Endothelial cell of umbilical vein (primary cell): ENCODE measurements at regions not wholly inside any gene's neighbourhood (a gene's known extent, or its start where the extent isn't known, plus 50 kb on each side); places are given as distances from the start of the nearest gene placed in this dataset.

Experiments used
- BruUV-seq: library from RNA; stranded (reverse); fragments of 400-500 nt; replicated peaks from 2 replicates; lab custom pipeline; 2021; lab: Mats Ljungman, UMichigan
- CTCF ChIA-PET: fragments of 300-600, 350-600 bp; sonication (Branson Sonifier 250); formaldehyde crosslinking; loops from one replicate; lab custom pipeline; 2021; ENCODE audit warnings: antibody characterized with exemption, inconsistent platforms; lab: Charles Lee
- POLR2A ChIA-PET: fragments of 300-600, 350-600 bp; sonication (Branson Sonifier 250); formaldehyde crosslinking; loops from one replicate; lab custom pipeline; 2021; ENCODE audit warnings: antibody characterized with exemption, inconsistent platforms; lab: Charles Lee
- DNase-seq: peaks from one replicate; pipeline ENCODE4 v3.0.0-alpha.2; 2011; ENCODE audit warnings: low read depth, low spot score
- FAIRE-seq: peaks from 2 replicates; lab custom pipeline; 2011; peaks lifted over from hg19 to GRCh38; lab: Jason Lieb, UNC
- H2AFZ ChIP-seq: 2 replicates; pipeline ENCODE4 v1.6.0; 2012; ENCODE audit warnings: low read depth, low read length, control low read depth, inconsistent platforms
- H3K27ac ChIP-seq: 2 replicates; pipeline ENCODE4 v1.5.1; 2011; ENCODE audit warnings: low read depth, mild to moderate bottlenecking, control low read depth, low read length, moderate library complexity; ENCODE audit not compliant: insufficient read depth
- H3K27me3 ChIP-seq, 2 experiments: 2 replicates each; pipeline versions ENCODE4 v1.6.0 to v1.6.1; 2011; ENCODE audit warnings: low read length in 2 of 2, mixed read lengths in 1 of 2; ENCODE audit not compliant: control insufficient read depth in 2 of 2, insufficient read depth in 2 of 2
- H3K36me3 ChIP-seq, 2 experiments: 2 replicates in 1 of 2; 3 replicates in 1 of 2; pipeline ENCODE4 v1.5.1; 2011; ENCODE audit warnings: low read length in 2 of 2, mild to moderate bottlenecking in 1 of 2, moderate library complexity in 1 of 2; ENCODE audit not compliant: control insufficient read depth in 2 of 2, insufficient read depth in 2 of 2; ENCODE audit errors: extremely low read depth in 1 of 2
- H3K4me1 ChIP-seq: 3 replicates; pipeline ENCODE4 v1.5.1; 2011; ENCODE audit warnings: mild to moderate bottlenecking, low read length; ENCODE audit not compliant: control insufficient read depth, insufficient read depth; ENCODE audit errors: extremely low read depth
- H3K4me2 ChIP-seq: 2 replicates; pipeline ENCODE4 v1.6.1; 2011; ENCODE audit warnings: low read length, control low read depth, mixed read lengths; ENCODE audit not compliant: insufficient read depth
- H3K4me3 ChIP-seq, 3 experiments: fragments of 200-600 bp in 1 of 3; sonication (generic), shearing (Covaris generic) in 1 of 3; replicated peaks in 1 of 3; 2 replicates each; pipeline ENCODE4 v1.5.1; 2011 to 2016; ENCODE audit warnings: control low read depth in 3 of 3, low read length in 3 of 3, mild to moderate bottlenecking in 2 of 3, inconsistent platforms in 1 of 3, low read depth in 1 of 3, moderate library complexity in 1 of 3; ENCODE audit not compliant: insufficient read depth in 1 of 3
- H3K79me2 ChIP-seq: 2 replicates; pipeline ENCODE4 v1.6.0; 2012; ENCODE audit warnings: low read length, inconsistent platforms; ENCODE audit not compliant: control insufficient read depth, insufficient read depth
- H3K9ac ChIP-seq: replicated peaks from 2 replicates; pipeline ENCODE3; 2011; ENCODE audit warnings: low read length, control low read depth; ENCODE audit not compliant: insufficient read depth; ENCODE audit errors: extremely low read depth
- H3K9me1 ChIP-seq: replicated peaks from 3 replicates; pipeline ENCODE4 v1.6.0; 2011; ENCODE audit warnings: mild to moderate bottlenecking, low read length; ENCODE audit not compliant: control insufficient read depth, insufficient read depth; ENCODE audit errors: extremely low read depth
- H3K9me3 ChIP-seq: replicated peaks from 2 replicates; pipeline ENCODE4 v1.5.1; 2012; ENCODE audit warnings: low read length, inconsistent platforms; ENCODE audit not compliant: control insufficient read depth, insufficient read depth
- H4K20me1 ChIP-seq: replicated peaks from 2 replicates; pipeline ENCODE3; 2011; ENCODE audit warnings: mild to moderate bottlenecking, low read length; ENCODE audit not compliant: control insufficient read depth, insufficient read depth; ENCODE audit errors: extremely low read depth
- EZH2 ChIP-seq: IDR thresholded peaks from 2 replicates; pipeline ENCODE4 v1.6.1; 2012; ENCODE audit warnings: borderline replicate concordance, low read depth, mild to moderate bottlenecking, moderate library complexity, low read length, inconsistent platforms; ENCODE audit not compliant: severe bottlenecking
- FOS ChIP-seq: IDR thresholded peaks from 2 replicates; pipeline ENCODE4 v1.6.1; 2011; ENCODE audit warnings: mild to moderate bottlenecking, low read length, moderate library complexity, borderline replicate concordance; ENCODE audit not compliant: insufficient read depth
- GATA2 ChIP-seq: IDR thresholded peaks from 2 replicates; pipeline ENCODE4 v1.7.0; 2011; ENCODE audit warnings: low read depth, mild to moderate bottlenecking, moderate library complexity, mixed read lengths, low read length; ENCODE audit not compliant: insufficient read length, insufficient read depth
- JUN ChIP-seq: IDR thresholded peaks from 2 replicates; pipeline ENCODE4 v1.6.1; 2011; ENCODE audit warnings: borderline replicate concordance, low read depth; ENCODE audit not compliant: insufficient read length, insufficient read depth
- MYC ChIP-seq: IDR thresholded peaks from one replicate; pipeline ENCODE4 v1.6.1; 2011; ENCODE audit warnings: mild to moderate bottlenecking, low read depth, low read length
- POLR2A ChIP-seq: IDR thresholded peaks from 2 replicates; pipeline ENCODE4 v1.6.1; 2012; ENCODE audit warnings: low read depth, mild to moderate bottlenecking, control low read depth, low read length
- POLR2AphosphoS5 ChIP-seq: IDR thresholded peaks from 2 replicates; pipeline ENCODE4 v1.6.1; 2012; ENCODE audit warnings: low read depth, mild to moderate bottlenecking, control low read depth, low read length, moderate library complexity; ENCODE audit not compliant: insufficient read depth
- dilution Hi-C: fragments of 300-500 bp; cut with MboI; formaldehyde crosslinking; loops from one replicate; pipeline ENCODE4 v1.15.0; 2019; ENCODE audit warnings: low sequenced_read_pairs; ENCODE audit not compliant: extremely low pct_ligation_motif_present
- intact Hi-C: fragments of 100-400 bp; cut with micrococcal nuclease; formaldehyde crosslinking; loops from one replicate; pipeline ENCODE4 v1.10.0; 2022
- TF ChIP-seq, protein P1 (sequence below): IDR thresholded peaks from 2 replicates; pipeline ENCODE4 v1.6.1; 2011; ENCODE audit not compliant: insufficient read depth, insufficient read length
- TF ChIP-seq, protein P2 (sequence below), 2 donors: IDR thresholded peaks; 1 replicate in 1 of 2; 2 replicates in 1 of 2; pipeline ENCODE4 v1.5.1; 2011; ENCODE audit warnings: low read length in 2 of 2, mild to moderate bottlenecking in 2 of 2, moderate library complexity in 2 of 2, control low read depth in 1 of 2, inconsistent platforms in 1 of 2, low read depth in 1 of 2; ENCODE audit not compliant: insufficient read depth in 1 of 2; ENCODE audit errors: extremely low read depth in 1 of 2

DNA sequence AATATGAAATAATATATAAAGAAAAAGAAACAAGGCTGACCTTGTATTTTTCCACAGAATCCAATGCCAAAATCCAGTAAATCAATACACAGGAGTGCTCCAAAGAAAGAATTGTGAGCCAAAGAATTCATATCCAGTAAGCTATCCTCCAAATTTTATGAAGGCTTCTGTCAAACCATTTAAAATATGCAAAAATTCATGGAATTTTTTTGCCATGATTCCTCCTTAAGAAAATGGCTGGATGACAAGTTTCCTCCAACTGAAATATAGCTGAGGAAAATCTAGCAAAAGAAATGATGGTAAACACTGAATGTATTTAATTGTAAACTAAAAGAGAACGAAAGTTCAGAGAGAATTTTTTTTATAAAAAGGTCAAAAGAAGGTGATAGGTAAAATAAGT lies 290.3 kb downstream of the UBE3D start:
- CTCF ChIA-PET = no interaction called here

More for the DNA sequence above, 290.3 kb downstream of the UBE3D start:
- no peaks in the 10 kb centered on the region for H3K4me1 ChIP-seq
- no peaks in the 10 kb centered on the region for H3K27me3 ChIP-seq
- H3K9me1 ChIP-seq = no peaks in the 10 kb centered on the region
- DNase-seq (no peak), FAIRE-seq (no peak)
- TF ChIP-seq EZH2 = no peak
- TF ChIP-seq JUN = no peak
- TF ChIP-seq, protein P1, sequence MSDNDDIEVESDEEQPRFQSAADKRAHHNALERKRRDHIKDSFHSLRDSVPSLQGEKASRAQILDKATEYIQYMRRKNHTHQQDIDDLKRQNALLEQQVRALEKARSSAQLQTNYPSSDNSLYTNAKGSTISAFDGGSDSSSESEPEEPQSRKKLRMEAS = no peak
- no peak for TF ChIP-seq FOS
- no peak for TF ChIP-seq GATA2
- no peak for TF ChIP-seq MYC
- no peak for TF ChIP-seq POLR2A
- TF ChIP-seq POLR2AphosphoS5 = no peak
- TF ChIP-seq, protein P2, sequence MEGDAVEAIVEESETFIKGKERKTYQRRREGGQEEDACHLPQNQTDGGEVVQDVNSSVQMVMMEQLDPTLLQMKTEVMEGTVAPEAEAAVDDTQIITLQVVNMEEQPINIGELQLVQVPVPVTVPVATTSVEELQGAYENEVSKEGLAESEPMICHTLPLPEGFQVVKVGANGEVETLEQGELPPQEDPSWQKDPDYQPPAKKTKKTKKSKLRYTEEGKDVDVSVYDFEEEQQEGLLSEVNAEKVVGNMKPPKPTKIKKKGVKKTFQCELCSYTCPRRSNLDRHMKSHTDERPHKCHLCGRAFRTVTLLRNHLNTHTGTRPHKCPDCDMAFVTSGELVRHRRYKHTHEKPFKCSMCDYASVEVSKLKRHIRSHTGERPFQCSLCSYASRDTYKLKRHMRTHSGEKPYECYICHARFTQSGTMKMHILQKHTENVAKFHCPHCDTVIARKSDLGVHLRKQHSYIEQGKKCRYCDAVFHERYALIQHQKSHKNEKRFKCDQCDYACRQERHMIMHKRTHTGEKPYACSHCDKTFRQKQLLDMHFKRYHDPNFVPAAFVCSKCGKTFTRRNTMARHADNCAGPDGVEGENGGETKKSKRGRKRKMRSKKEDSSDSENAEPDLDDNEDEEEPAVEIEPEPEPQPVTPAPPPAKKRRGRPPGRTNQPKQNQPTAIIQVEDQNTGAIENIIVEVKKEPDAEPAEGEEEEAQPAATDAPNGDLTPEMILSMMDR (IDR thresholded peaks at IDR 0.05; ENCODE audit: extremely low read depth in 1 of 2, insufficient read depth in 1 of 2, low read depth in 1 of 2, low read length in 2 of 2) = no peak
- H3K36me3 ChIP-seq = no peaks in the 10 kb centered on the region
- POLR2A ChIA-PET = no interaction called here
- intact Hi-C loops (no loop called here), dilution Hi-C loops (no loop called here)
- H3K27ac ChIP-seq = no peak overlapping the region
- H2AFZ ChIP-seq = no peak overlapping the region
- no TSS peak for BruUV-seq
- H3K79me2 ChIP-seq = no peaks in the 10 kb centered on the region
- no peaks in the 10 kb centered on the region for H3K9me3 ChIP-seq
- H3K4me3 ChIP-seq = no peak overlapping the region
- no peak overlapping the region for H3K4me2 ChIP-seq
- no peak overlapping the region for H3K9ac ChIP-seq
- no peaks in the 10 kb centered on the region for H4K20me1 ChIP-seq
